ENCODE measurements at regions not wholly inside any gene's neighbourhood (a gene's known extent, or its start where the extent isn't known, plus 50 kb on each side); places are given as distances from the start of the nearest gene placed in this dataset.
"Not testable (repeated sequence)": the region's sequence is repeated elsewhere in the genome, so short reads cannot be mapped to it uniquely, and the experiment has no call there.

GRCh38 chr1:195202241-195202640 is 1406.0 kb downstream of the KCNT2 start:
- no peak for DNase-seq (ENCODE audit: low read depth)

- DNase-seq (ENCODE audit: low read depth): no peak
These were observed 1407.5 kb downstream of the KCNT2 start for GRCh38 chr1:195200772-195201171.

GRCh38 chr1:195197116-195197515 is 1411.1 kb downstream of the KCNT2 start:
- no peak for DNase-seq (ENCODE audit: low read depth)

DNA sequence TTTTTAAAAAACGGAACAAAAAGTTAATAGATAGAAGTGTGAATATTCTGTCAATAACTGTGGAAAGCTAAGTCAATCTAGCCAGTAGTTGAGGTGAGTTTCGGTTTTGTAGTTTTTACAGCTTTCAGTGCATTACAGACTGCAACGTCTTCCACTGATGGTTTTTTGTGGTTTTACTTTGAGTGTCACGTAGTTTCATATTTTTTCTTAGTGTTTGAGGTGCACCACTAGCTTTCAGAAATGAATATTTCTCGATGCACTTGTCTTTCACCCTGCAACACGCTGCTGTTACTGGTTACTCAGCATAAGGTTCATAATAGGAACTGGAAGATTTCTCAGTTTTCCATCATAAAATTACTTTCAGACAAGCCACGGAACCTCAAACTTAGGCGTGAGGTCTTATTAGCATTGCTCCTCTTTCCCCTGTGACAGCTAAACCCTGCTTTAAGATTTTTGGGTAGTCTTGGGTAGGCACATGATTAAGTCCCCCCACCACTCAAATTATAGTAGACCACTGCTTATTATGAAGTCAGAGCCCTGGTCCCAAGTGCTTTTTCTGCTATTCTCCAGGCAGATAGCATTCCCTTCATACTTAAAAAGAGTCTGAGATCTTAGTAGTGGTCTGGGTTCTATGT is 1412.7 kb downstream of the KCNT2 start:
- no peak for DNase-seq (ENCODE audit: low read depth)

DNA sequence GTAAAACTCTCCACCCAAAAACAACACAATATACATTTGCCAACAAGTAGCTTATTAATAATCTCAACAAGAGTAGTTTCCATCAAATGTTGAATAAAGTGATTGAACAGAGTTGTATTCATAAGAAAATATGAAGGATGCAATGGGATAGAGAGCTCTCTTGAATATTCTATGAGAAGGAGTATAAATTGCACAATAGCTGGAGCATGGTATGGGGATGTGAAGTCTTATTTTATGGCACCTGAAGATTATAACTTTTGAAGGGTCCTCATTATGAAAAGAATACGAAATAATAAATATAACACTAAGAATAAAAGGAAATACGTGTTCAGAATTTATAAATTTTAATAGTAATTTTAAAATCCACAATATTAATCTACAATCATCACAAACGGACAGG is 1415.1 kb downstream of the KCNT2 start:
- DNase-seq (ENCODE audit: low read depth): no peak

GRCh38 chr1:195188821-195189220 is 1419.4 kb downstream of the KCNT2 start:
- DNase-seq (ENCODE audit: low read depth): no peak

DNA sequence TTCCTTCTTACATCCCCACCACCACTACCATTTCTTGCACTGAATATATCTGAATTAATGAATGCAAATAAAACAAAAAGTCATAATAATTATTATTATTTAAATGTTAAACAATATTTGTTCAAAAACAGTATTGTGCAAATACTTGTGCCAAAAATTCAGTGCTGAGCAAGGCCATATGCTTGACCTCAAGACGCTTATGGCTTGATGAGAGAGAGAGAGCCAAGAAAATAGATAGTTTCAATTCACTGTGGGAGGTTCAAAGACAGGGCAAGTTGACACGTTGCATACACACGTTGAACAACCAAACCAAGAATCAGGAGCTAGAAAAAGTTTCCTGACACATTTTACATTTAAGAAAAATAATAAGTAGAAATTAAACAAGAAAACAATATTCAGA is 1421.7 kb downstream of the KCNT2 start:
- no peak for DNase-seq (ENCODE audit: low read depth)

- no peak for DNase-seq (ENCODE audit: low read depth)
These were observed 1422.5 kb downstream of the KCNT2 start for GRCh38 chr1:195185736-195186135.

DNA sequence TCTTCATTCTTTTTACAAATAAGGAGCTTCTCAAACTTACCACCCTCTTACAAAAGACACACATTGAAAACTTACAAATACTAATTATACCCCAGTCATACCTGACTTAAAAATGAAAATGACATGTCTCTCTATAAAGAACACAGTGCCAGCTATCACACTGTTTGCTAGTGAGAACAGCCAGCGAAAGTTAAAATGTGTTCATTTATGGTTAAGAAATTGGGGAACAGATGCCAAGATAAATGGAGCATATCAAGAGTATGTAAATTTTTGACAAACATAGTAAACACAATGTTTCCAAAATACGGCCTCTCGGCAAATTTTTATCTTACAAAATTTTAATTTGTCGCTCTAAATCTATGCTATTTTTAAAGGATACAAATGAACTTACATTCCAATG is 1422.9 kb downstream of the KCNT2 start:
- no peak for DNase-seq (ENCODE audit: low read depth)

- DNase-seq (ENCODE audit: low read depth): no peak
These were observed 1434.5 kb downstream of the KCNT2 start for GRCh38 chr1:195173753-195174152.

DNA sequence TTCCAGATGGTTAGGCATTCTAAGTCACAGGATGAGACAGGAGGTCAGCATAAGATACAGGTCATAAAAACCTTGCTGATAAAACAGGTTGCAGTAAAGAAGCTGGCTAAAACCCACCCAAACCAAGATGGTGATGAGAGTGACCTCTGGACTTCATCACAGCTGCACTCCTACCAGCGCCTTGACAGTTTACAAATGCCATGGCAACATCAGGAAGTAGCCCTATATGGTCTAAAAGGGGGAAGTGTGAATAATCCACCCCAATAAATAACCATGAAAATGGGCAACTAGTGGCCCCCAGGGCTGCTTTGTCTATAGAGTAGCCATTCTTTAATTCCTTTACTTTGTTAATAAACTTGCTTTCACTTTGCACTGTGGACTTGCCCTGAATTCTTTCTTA is 1448.4 kb downstream of the KCNT2 start:
- not testable (repeated sequence) for DNase-seq (ENCODE audit: low read depth)

GRCh38 chr1:195158091-195158490 is 1450.1 kb downstream of the KCNT2 start:
- no peak for DNase-seq (ENCODE audit: low read depth)

DNA sequence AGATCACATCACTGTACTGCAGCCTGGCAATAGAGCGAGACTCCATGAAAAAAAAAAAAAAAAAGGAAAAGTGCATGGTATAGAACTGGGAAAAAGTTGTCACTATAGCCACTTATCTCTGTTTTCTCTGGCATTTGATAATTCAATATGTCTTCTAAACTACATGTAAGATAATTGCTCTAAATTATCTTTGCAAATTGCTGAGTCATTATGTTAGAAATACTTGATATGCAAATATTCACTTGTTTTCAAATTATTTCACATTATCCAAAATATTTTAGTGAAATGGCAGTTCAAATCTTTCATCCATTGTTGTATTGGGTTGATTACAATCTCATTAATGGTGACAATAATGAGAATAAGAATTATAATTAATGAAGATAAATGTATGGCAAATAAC is 1455.1 kb downstream of the KCNT2 start:
- no peak for DNase-seq (ENCODE audit: low read depth)

DNA sequence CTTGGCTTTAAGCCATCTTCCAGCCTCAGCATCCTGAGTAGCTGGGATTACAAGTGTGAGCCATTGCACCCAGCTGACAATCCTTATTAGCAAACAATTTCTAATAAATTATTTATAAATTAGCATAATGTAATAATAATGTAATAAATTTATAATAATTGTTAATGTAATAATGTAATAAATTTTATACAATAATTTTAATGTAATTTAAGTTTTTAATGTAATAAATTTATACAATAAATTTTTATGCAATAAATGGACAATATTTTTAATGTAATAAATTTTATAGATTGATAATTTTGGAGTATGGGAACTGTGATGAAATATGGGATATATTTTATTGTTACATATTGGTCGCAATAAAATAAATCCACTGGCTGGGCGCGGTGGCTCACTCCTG is 1457.5 kb downstream of the KCNT2 start:
- DNase-seq (ENCODE audit: low read depth): no peak

GRCh38 chr1:195141294-195141693 is 1466.9 kb downstream of the KCNT2 start:
- DNase-seq (ENCODE audit: low read depth): no peak

GRCh38 chr1:195130598-195130997 is 1477.6 kb downstream of the KCNT2 start:
- no peak for DNase-seq (ENCODE audit: low read depth)

- DNase-seq (ENCODE audit: low read depth): no peak
These were observed 1485.7 kb downstream of the KCNT2 start for GRCh38 chr1:195122497-195122896.

- DNase-seq (ENCODE audit: low read depth): no peak
These were observed 1494.8 kb downstream of the KCNT2 start for GRCh38 chr1:195113471-195113870.

DNA sequence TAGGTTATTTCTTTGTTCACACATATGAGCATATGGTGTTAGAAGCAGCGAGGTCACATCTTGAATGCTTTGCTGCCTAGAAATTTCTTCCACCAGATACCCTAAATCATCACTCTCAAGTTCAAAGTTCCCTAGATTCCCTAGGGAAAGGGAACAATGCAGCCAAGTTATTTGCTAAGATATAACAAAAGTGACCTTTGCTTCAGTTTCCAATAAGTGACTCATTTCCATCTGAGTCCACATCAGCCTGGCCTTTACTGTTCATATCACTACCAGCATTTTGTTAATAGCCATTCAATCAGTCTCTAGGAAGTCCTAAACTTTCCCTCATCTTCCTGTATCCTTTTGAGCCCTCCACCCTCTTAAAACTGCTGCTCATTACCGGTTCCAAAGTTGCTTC is 1502.5 kb downstream of the KCNT2 start:
- no peak for DNase-seq (ENCODE audit: low read depth)

DNA sequence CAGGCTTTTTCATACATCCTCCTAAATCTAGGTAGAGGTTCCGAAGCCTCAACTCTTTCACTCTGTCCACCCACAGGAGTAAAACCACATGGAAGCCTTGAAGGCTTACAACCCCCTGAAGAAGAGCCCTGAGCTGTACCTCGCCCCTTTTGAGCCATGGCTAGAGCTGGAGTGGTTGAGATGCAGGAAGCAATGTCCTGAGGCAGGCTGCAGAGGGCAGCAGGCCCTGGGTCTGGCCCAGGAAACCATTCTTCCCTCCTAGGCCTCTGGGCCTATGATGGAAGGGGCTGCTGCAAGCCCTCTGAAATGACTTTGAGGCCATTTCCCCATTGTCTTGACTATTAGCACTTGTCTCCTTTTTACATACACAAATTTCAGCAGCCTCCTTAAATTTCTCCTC is 1503.0 kb downstream of the KCNT2 start:
- DNase-seq (ENCODE audit: low read depth): no peak

- no peak for DNase-seq (ENCODE audit: low read depth)
These were observed 1510.9 kb downstream of the KCNT2 start for GRCh38 chr1:195097316-195097715.

DNA sequence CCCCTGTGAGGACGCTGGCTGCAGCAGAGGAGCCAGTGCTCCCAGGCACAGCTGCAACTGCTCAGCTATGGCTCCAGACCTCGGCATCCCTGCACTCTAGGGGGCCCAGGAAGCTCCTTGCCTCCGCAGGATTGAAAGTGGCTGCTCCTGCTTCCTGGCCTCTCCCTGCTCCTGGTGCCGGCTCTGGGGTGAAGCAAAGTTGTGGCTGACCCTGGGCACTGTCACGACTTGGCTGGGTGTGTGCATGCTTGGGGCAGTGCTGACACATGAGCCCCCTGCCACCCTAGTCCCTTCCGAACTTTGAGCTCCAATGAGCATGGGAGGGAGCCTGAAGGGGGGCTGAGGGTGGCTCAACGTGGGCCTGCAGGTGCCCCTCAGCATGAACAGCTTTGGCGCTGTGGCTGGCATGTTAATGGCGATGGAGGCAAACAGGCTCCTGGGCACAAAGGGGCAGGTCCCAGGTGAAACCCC is 1512.2 kb downstream of the KCNT2 start:
- no peak for DNase-seq (ENCODE audit: low read depth)

DNA sequence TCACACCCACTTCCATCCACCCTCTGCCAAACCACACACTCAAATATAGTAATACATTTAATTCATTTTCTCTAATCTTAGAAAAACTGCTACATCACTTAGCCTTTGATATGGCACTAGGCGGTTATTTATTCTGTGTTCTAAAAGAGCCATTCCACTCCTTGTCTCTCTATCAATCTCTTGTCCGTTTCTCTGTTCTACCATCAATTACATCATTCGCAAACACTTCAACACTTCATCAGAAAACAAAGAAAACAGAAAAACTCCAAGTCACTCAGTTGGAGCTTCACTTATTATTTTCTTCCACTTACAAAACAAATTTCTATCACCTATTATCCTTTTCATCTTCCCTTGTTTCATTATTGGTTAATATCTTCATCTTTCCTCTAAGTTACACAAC is 1523.0 kb downstream of the KCNT2 start:
- no peak for DNase-seq (ENCODE audit: low read depth)

DNA sequence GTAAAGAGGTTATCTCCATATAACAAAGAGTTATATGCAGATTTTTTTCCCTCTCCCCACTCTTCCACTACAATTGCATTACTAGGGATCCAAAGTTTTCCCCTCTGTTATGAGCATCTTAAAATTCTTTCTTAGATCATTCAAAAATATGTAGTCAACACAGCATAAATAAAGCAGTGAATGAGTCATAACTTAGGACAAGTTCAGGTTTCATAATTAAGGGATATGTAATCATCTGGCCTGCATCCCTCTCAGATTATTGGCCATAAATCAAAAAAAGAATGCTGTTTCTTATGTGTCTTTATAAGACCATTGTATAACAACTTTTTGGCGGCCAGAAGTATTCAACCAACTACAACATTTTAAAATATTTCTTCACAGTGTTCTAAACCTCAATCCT is 1526.1 kb downstream of the KCNT2 start:
- DNase-seq (ENCODE audit: low read depth): no peak

- DNase-seq (ENCODE audit: low read depth): no peak
These were observed 1531.6 kb downstream of the KCNT2 start for GRCh38 chr1:195076682-195077081.
